ENCODE measurements at regions not wholly inside any gene's neighbourhood (a gene's known extent, or its start where the extent isn't known, plus 50 kb on each side); places are given as distances from the start of the nearest gene placed in this dataset.
"Not testable (repeated sequence)": the region's sequence is repeated elsewhere in the genome, so short reads cannot be mapped to it uniquely, and the experiment has no call there.

DNA sequence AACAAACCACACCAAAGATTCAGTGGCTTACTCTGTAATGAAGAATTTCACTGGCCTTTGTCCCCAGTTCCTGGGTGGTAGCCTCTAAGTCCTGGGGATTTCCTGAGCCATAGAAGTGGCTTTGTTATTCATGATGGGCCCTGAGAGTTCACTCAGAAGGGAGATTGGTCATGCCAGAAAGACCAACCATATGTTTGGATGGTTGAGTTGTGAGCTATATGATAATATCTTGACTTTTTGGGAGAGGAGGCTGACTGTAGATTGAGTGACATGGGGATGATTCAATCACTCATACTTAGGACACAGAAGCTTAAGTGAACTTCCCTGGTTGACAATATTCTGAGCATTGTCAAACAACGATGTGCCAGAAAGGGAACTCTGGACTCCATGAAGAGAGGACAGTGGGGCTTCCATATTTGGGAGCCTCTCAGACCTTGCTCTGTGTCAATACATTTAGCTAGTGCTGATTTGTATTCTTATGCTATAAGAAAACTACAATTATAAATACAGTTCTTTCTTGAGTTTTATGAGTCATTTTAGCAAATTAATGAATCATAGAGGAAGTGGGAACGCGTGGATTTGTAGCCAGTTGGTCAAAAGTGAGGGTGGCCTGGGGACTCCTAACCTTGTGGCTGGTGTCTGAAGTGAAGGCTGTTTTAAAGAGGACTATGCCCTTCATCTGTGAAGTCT, 392.0 kb downstream of the GBA3 start:
- CTCF ChIA-PET: no interaction called here
- POLR2A ChIA-PET: no interaction called here

DNA sequence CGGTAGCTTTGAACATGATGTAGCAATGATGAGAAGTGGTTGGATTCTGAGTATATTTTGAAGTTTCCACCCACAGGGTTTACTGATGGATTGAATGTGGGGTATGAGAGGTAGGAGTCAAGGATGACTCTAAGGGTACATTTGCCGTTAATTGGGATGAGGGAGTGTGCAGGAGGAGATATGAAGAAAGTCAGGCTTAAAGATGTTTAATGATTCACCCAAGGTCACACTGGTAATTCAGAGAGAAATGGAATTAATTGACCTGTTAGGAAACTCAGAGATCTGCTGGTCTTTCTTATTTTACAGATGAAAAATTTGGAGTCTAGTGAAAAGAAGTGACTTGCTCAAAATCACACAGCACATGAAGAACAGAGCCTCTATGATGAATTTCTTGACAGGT, 390.7 kb downstream of the GBA3 start:
- TF ChIP-seq, protein P1, sequence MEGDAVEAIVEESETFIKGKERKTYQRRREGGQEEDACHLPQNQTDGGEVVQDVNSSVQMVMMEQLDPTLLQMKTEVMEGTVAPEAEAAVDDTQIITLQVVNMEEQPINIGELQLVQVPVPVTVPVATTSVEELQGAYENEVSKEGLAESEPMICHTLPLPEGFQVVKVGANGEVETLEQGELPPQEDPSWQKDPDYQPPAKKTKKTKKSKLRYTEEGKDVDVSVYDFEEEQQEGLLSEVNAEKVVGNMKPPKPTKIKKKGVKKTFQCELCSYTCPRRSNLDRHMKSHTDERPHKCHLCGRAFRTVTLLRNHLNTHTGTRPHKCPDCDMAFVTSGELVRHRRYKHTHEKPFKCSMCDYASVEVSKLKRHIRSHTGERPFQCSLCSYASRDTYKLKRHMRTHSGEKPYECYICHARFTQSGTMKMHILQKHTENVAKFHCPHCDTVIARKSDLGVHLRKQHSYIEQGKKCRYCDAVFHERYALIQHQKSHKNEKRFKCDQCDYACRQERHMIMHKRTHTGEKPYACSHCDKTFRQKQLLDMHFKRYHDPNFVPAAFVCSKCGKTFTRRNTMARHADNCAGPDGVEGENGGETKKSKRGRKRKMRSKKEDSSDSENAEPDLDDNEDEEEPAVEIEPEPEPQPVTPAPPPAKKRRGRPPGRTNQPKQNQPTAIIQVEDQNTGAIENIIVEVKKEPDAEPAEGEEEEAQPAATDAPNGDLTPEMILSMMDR (IDR thresholded peaks at IDR 0.05; ENCODE audit: insufficient read depth, low read length, missing control alignments): no peak
- ChIA-PET CTCF (no interaction called here), POLR2A (no interaction called here)
- no peak for DNase-seq (ENCODE audit: low read depth, low spot score)
- H3K4me3 ChIP-seq (ENCODE audit: low read depth, low read length): no peak overlapping the region

More for the DNA sequence above, 392.0 kb downstream of the GBA3 start:
- DNase-seq (ENCODE audit: low read depth, low spot score): no peak
- H3K4me3 ChIP-seq (ENCODE audit: low read depth, low read length): no peak overlapping the region
- TF ChIP-seq, protein P1 (IDR thresholded peaks at IDR 0.05; ENCODE audit: insufficient read depth, low read length, missing control alignments): no peak

DNA sequence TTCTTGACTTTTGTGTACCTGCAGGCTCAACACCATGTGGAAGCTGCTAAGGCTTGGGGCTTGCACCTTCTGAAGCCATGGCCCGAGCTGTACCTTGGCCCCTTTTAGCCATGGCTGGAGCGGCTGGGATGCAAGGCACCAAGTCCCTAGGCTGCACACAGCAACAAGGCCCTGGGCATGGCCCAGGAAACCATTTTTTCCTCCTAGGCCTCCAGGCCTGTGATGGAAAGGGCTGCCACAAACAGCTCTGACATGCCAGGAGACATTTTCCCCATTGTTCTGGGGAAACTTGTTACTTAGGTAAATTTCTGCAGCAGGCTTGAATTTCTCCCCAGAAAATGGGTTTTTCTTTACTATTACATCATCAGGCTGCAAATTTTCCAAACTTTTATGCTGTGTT, 387.4 kb downstream of the GBA3 start:
- POLR2A ChIA-PET; CTCF ChIA-PET; DNase-seq (ENCODE audit: low read depth, low spot score); H3K4me3 ChIP-seq (ENCODE audit: low read depth, low read length): not testable (repeated sequence)

DNA sequence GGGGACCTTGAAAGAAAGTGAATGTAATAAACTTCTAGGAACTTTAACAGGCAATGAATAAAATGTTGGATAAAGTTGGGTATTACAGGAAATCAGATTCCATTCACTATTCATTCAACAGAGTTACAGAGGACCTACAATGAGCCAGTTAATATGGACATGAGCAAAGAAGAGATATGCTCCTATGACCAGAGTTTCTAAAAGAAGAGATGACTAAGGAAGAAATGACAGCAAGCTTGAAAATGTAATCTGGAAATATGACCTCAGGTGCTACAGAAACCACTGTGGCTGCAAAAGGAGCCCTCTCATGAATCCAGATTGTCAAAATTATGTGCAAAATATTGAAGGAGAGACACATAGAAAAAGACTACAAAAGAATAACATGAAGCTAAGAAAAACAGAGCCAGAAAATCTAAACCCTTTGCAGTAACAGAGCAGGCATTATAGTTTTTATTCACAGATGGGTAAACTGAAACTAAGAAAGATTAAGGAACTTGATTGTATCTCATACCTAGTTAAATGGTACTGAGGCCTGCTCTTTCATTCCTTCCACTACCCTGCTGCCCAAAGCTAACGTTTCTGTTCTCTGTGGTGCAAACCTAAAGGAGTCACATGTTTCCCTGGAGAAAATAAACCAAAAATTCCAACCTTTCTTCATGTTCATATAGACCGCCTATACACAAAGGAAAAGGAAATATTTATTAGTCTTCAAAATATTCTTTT, 378.3 kb downstream of the GBA3 start:
- TF ChIP-seq, protein P1 (IDR thresholded peaks at IDR 0.05; ENCODE audit: insufficient read depth, low read length, missing control alignments): no peak
- POLR2A ChIA-PET: no interaction called here
- H3K4me3 ChIP-seq (ENCODE audit: low read depth, low read length): no peak overlapping the region
- DNase-seq (ENCODE audit: low read depth, low spot score): no peak
- CTCF ChIA-PET: no interaction called here

DNA sequence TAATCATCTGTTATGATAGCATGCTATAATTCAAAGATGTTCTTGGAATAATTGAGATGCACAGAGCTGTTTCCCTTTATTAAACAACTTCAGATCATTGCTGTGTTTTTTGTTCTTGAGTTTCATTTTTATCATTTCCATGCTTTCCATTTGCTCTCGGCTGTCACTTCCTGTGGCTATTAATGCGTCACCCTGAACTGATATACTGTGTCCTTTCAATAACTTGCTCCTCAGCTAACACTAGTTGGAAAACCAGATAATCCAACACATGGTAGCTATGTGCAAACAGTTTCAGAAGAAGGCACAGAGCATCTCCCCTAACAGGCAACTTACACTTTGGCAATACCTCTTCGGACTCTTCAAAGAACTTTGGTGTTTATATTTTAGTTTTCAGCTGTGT, 376.0 kb downstream of the GBA3 start:
- POLR2A ChIA-PET: no interaction called here
- TF ChIP-seq, protein P1 (IDR thresholded peaks at IDR 0.05; ENCODE audit: insufficient read depth, low read length, missing control alignments): no peak
- CTCF ChIA-PET: no interaction called here
- DNase-seq (ENCODE audit: low read depth, low spot score): no peak
- H3K4me3 ChIP-seq (ENCODE audit: low read depth, low read length): no peak overlapping the region

DNA sequence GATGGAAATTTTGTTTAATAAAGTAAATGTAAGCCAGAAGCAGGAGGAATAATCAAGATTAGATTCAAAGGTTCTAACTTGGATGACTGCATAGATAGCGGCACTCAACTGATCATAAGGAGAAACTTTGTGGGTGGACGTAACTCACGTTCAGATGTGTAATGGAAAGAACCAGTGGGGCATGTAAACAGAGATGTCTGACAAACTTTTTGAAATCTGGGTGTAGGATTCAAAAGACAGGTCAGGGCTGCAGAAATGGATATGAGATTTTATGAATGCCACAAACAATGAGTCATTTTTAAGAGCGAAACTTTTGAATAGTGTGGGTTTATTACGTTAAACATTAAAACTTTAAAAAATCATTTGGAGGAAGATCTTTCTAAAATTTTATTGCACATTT, 375.6 kb downstream of the GBA3 start:
- POLR2A ChIA-PET: no interaction called here
- H3K4me3 ChIP-seq (ENCODE audit: low read depth, low read length): no peak overlapping the region
- DNase-seq (ENCODE audit: low read depth, low spot score): no peak
- CTCF ChIA-PET: no interaction called here
- TF ChIP-seq, protein P1 (IDR thresholded peaks at IDR 0.05; ENCODE audit: insufficient read depth, low read length, missing control alignments): no peak

DNA sequence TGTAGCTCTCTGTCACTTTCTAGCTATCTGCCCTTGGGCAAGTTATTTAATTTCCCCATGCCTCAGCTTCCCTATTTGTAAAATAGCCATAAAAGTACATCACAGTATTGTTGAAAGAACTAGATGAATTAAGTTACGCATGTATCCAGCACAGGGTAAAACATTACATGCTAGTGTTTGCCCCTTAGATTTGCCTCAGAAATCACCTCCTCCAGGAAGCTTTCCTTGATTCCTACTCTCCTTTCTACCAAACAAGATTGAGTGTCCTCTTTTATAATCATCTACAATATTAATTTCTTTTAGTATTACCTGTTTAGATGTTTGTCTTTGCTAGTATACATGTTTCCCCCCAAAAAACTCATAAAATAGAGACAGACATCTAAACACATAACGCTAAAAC, 369.5 kb downstream of the GBA3 start:
- CTCF ChIA-PET: no interaction called here
- TF ChIP-seq, protein P1 (IDR thresholded peaks at IDR 0.05; ENCODE audit: insufficient read depth, low read length, missing control alignments): no peak
- POLR2A ChIA-PET: no interaction called here
- H3K4me3 ChIP-seq (ENCODE audit: low read depth, low read length): no peak overlapping the region
- DNase-seq (ENCODE audit: low read depth, low spot score): no peak

Data from AG04449 (cell line).